ENCODE measurements at regions not wholly inside any gene's neighbourhood (a gene's known extent, or its start where the extent isn't known, plus 50 kb on each side); places are given as distances from the start of the nearest gene placed in this dataset.

GRCh38 chr7:155203059-155203881 is 94.4 kb upstream of the INSIG1 start:
- DNase-seq = no peak

GRCh38 chr7:155203882-155204691 is 93.6 kb upstream of the INSIG1 start:
- no peak for DNase-seq

- DNase-seq = no peak
Observed at GRCh38 chr7:155204744-155205367, 92.8 kb upstream of the INSIG1 start.

- DNase-seq = peak; percentile 47
Observed at GRCh38 chr7:155205368-155206317, 92.0 kb upstream of the INSIG1 start.

- DNase-seq = no peak
Observed at GRCh38 chr7:155206318-155207020, 91.2 kb upstream of the INSIG1 start.

- DNase-seq = no peak
Observed at GRCh38 chr7:155207326-155208002, 90.2 kb upstream of the INSIG1 start.

- no peak for DNase-seq
Observed at GRCh38 chr7:155208681-155209477, 88.8 kb upstream of the INSIG1 start.

GRCh38 chr7:155209478-155210319 is 88.0 kb upstream of the INSIG1 start:
- DNase-seq = no peak

- no peak for DNase-seq
Observed at GRCh38 chr7:155210356-155210755, 87.3 kb upstream of the INSIG1 start.

- DNase-seq = no peak
Observed at GRCh38 chr7:155211173-155211572, 86.5 kb upstream of the INSIG1 start.

- no peak for DNase-seq
Observed at GRCh38 chr7:155211761-155212160, 85.9 kb upstream of the INSIG1 start.

- DNase-seq = no peak
Observed at GRCh38 chr7:155212301-155213015, 85.2 kb upstream of the INSIG1 start.

- no peak for DNase-seq
Observed at GRCh38 chr7:155213385-155213784, 84.3 kb upstream of the INSIG1 start.

- peak; percentile 30 for DNase-seq
Observed at GRCh38 chr7:155213955-155214740, 83.5 kb upstream of the INSIG1 start.

- DNase-seq = no peak
Observed at GRCh38 chr7:155215576-155216325, 81.9 kb upstream of the INSIG1 start.

- no peak for DNase-seq
Observed at GRCh38 chr7:155216475-155217272, 81.0 kb upstream of the INSIG1 start.
